Gastroesophageal sphincter (tissue), 3 donors: ENCODE measurements at regions not wholly inside any gene's neighbourhood (a gene's known extent, or its start where the extent isn't known, plus 50 kb on each side); places are given as distances from the start of the nearest gene placed in this dataset.

Experiments
- POLR2A ChIP-seq, 2 donors: fragments of 450-650 bp; IDR thresholded peaks; one replicate each; pipeline ENCODE4 v1.6.1; 2017; ENCODE audit warnings: antibody characterized with exemption in 2 of 2, mild to moderate bottlenecking in 2 of 2, moderate library complexity in 1 of 2
- POLR2AphosphoS5 ChIP-seq: sonication (generic); formaldehyde crosslinking; IDR thresholded peaks from one replicate; pipeline ENCODE4 v1.6.1; 2017; ENCODE audit warnings: antibody characterized with exemption
- TF ChIP-seq, protein P1 (sequence below), 4 experiments: fragments of 200-600 bp in 2 of 4; fragments of 450-650 bp in 2 of 4; sonication (generic) in 1 of 4; IDR thresholded peaks; one replicate each; pipeline ENCODE4 v1.5.1; 2017 to 2019; ENCODE audit warnings: antibody characterized with exemption in 4 of 4, mild to moderate bottlenecking in 2 of 4, moderate library complexity in 2 of 4

DNA sequence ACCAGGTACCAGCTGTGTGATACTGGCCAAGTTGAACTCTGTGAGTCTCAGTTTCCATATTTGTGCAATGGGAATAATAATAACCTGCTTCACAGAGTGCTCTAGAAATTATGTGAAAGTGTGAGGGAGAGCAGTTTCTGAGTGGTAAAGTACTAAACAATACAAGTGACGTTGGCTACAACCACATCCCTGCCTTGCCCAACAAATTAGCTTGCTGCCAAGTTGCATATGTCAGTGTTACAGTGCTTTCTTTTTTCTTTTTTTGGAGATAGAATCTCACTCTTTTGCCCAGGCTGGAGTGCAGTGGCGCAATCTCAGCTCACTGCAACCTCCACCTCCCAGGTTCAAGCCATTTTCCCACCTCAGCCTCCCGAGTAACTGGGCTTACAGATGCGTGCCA, 533.6 kb upstream of the MEX3C start:
- no peak for TF ChIP-seq POLR2A (IDR thresholded peaks at IDR 0.05)
- no peak for TF ChIP-seq POLR2AphosphoS5
- TF ChIP-seq, protein P1, sequence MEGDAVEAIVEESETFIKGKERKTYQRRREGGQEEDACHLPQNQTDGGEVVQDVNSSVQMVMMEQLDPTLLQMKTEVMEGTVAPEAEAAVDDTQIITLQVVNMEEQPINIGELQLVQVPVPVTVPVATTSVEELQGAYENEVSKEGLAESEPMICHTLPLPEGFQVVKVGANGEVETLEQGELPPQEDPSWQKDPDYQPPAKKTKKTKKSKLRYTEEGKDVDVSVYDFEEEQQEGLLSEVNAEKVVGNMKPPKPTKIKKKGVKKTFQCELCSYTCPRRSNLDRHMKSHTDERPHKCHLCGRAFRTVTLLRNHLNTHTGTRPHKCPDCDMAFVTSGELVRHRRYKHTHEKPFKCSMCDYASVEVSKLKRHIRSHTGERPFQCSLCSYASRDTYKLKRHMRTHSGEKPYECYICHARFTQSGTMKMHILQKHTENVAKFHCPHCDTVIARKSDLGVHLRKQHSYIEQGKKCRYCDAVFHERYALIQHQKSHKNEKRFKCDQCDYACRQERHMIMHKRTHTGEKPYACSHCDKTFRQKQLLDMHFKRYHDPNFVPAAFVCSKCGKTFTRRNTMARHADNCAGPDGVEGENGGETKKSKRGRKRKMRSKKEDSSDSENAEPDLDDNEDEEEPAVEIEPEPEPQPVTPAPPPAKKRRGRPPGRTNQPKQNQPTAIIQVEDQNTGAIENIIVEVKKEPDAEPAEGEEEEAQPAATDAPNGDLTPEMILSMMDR (IDR thresholded peaks at IDR 0.05): no peak
